ENCODE measurements at regions not wholly inside any gene's neighbourhood (a gene's known extent, or its start where the extent isn't known, plus 50 kb on each side); places are given as distances from the start of the nearest gene placed in this dataset.

GRCh38 chr1:244287726-244288125, 164.0 kb downstream of the ADSS2 start:
- TF ChIP-seq EZH2phosphoT487 (IDR thresholded peaks at IDR 0.05; ENCODE audit: borderline replicate concordance, low read length) (no peak), CTCF (IDR thresholded peaks at IDR 0.05; ENCODE audit: low read depth, low read length, poor library complexity, severe bottlenecking) (no peak)
